Hepatocyte (in vitro differentiated cells): ENCODE measurements at regions not wholly inside any gene's neighbourhood (a gene's known extent, or its start where the extent isn't known, plus 50 kb on each side); places are given as distances from the start of the nearest gene placed in this dataset.

Experiments
- DNase-seq: peaks from one replicate; pipeline ENCODE4 v3.0.0-alpha.2; 2016; ENCODE audit warnings: low spot score
- H2AFZ ChIP-seq: fragments of 200-600 bp; sonication (generic); 2 replicates; pipeline ENCODE4 v1.6.0; 2016; ENCODE audit warnings: antibody characterized with exemption, mild to moderate bottlenecking
- H3K27ac ChIP-seq: fragments of 200-600 bp; sonication (generic); 2 replicates; pipeline ENCODE4 v1.5.1; 2016; ENCODE audit warnings: mild to moderate bottlenecking
- H3K27me3 ChIP-seq: fragments of 200-600 bp; sonication (generic); 2 replicates; pipeline ENCODE4 v1.6.1; 2016
- H3K36me3 ChIP-seq: fragments of 200-600 bp; sonication (generic); replicated peaks from 2 replicates; pipeline ENCODE4 v1.5.1; 2016; ENCODE audit warnings: low read depth; ENCODE audit not compliant: insufficient read depth
- H3K4me1 ChIP-seq: fragments of 200-600 bp; sonication (generic); 2 replicates; pipeline ENCODE4 v1.5.1; 2016; ENCODE audit warnings: mild to moderate bottlenecking, moderate library complexity; ENCODE audit not compliant: insufficient read depth
- H3K4me2 ChIP-seq: fragments of 200-600 bp; sonication (generic); 2 replicates; pipeline ENCODE4 v1.6.0; 2016
- H3K4me3 ChIP-seq: fragments of 200-600 bp; sonication (generic); 2 replicates; pipeline ENCODE4 v1.5.1; 2016; ENCODE audit warnings: mild to moderate bottlenecking
- H3K79me2 ChIP-seq: fragments of 200-600 bp; sonication (generic); 2 replicates; pipeline ENCODE4 v1.6.0; 2017; ENCODE audit warnings: mild to moderate bottlenecking
- H3K9me2 ChIP-seq: fragments of 200-600 bp; sonication (generic); replicated peaks from 2 replicates; pipeline ENCODE4 v1.6.0; 2017; ENCODE audit warnings: mild to moderate bottlenecking; ENCODE audit not compliant: insufficient read depth
- H3K9me3 ChIP-seq: fragments of 200-600 bp; sonication (generic); 2 replicates; pipeline ENCODE4 v1.5.1; 2016; ENCODE audit warnings: low read depth, mild to moderate bottlenecking
- H4K20me1 ChIP-seq: fragments of 200-600 bp; sonication (generic); 2 replicates; pipeline ENCODE4 v1.6.0; 2016; ENCODE audit warnings: mild to moderate bottlenecking; ENCODE audit not compliant: insufficient read depth, poor library complexity, severe bottlenecking
- EZH2 ChIP-seq: fragments of 200-600 bp; sonication (generic); IDR thresholded peaks from 2 replicates; pipeline ENCODE4 v1.6.1; 2016; ENCODE audit warnings: antibody characterized with exemption, mild to moderate bottlenecking, borderline replicate concordance
- EZH2phosphoT487 ChIP-seq: fragments of 200-600 bp; sonication (generic); IDR thresholded peaks from one replicate; pipeline ENCODE4 v1.6.1; 2018; ENCODE audit warnings: antibody characterized with exemption, mild to moderate bottlenecking, low read depth, moderate library complexity; ENCODE audit not compliant: unreplicated experiment, severe bottlenecking
- WGBS: methylation state at CpG from one replicate; pipeline ENCODE4 v1.1.6; 2016; ENCODE audit warnings: low lambda C conversion rate; ENCODE audit errors: missing lambda C conversion rate; 5-methylcytosine and 5-hydroxymethylcytosine counted together
- TF ChIP-seq, protein P1 (sequence below): fragments of 200-600 bp; sonication (generic); IDR thresholded peaks from 2 replicates; pipeline ENCODE4 v1.5.1; 2016; ENCODE audit warnings: antibody characterized with exemption, mild to moderate bottlenecking; ENCODE audit not compliant: poor library complexity

DNA sequence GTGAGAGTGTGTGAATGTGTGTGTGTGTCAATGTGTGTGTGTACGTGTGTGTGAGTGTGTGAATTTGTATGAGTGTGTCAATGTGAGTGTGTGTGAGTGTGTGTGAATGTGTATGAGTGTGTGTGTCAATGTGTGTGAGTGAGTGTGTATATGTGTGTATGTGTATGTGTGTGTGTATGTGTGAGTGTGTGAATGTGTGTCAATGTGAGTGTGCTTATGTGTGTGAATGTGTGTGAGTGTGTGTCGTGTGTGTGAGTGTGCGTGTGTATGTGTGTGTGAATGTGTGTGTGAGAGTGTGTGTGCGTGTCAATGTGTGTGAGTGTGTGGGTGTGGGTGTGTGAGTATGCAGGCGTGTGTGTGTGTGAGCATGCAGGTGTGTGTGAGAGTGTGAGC is 93.5 kb upstream of the ALDH1A3 start:
- Histone ChIP-seq H2AFZ (no peak overlapping the region), H3K9me3 (no peaks in the 10 kb centered on the region), H3K4me3 (no peak overlapping the region), H3K36me3 (no peaks in the 10 kb centered on the region), H3K27me3 (no peaks in the 10 kb centered on the region), H3K27ac (no peak overlapping the region), H4K20me1 (no peaks in the 10 kb centered on the region), H3K4me2 (no peak overlapping the region), H3K79me2 (no peaks in the 10 kb centered on the region), H3K4me1 (no peaks in the 10 kb centered on the region), H3K9me2 (no peaks in the 10 kb centered on the region)
- no peak for TF ChIP-seq EZH2phosphoT487
- TF ChIP-seq, protein P1, sequence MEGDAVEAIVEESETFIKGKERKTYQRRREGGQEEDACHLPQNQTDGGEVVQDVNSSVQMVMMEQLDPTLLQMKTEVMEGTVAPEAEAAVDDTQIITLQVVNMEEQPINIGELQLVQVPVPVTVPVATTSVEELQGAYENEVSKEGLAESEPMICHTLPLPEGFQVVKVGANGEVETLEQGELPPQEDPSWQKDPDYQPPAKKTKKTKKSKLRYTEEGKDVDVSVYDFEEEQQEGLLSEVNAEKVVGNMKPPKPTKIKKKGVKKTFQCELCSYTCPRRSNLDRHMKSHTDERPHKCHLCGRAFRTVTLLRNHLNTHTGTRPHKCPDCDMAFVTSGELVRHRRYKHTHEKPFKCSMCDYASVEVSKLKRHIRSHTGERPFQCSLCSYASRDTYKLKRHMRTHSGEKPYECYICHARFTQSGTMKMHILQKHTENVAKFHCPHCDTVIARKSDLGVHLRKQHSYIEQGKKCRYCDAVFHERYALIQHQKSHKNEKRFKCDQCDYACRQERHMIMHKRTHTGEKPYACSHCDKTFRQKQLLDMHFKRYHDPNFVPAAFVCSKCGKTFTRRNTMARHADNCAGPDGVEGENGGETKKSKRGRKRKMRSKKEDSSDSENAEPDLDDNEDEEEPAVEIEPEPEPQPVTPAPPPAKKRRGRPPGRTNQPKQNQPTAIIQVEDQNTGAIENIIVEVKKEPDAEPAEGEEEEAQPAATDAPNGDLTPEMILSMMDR, result no peak
- no peak for TF ChIP-seq EZH2
- WGBS, result 98% methylated on average over 3 of the region's 5 CpGs
- DNase-seq, result no peak

DNA sequence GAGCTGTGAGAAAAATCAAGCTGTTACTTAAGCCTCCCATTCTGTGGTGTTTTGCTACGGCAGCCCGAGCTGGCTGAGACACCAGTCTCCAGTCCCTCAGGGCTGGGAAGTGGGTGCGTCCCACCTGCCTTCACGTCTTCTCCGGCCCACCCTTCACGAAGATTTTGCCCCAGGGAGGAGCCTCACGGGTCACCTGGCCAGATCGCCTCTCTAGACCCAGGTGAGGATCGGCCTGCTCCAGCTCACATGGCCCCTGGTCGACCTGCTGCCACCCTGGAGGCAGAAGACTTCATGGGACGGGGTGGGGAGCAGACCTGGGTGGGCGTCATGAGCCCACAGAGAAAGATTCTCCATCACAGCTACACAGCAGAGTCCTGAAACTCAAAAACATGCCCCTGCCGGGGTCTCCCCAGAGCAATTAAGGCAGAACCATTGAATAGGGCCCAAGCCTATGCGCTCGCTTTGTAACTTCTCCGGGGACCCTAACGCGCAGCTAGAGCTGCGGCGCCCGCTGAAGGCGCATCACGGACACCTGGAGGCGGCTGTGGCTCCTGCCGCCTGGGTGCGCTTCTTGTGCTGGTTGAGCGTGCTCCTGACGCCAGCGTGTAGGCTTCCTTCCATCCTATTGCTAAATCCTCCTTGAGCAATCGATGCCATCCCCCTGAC is 92.6 kb upstream of the ALDH1A3 start:
- Histone ChIP-seq H3K4me2 (no peak overlapping the region), H3K27ac (no peak overlapping the region), H3K4me3 (no peak overlapping the region), H4K20me1 (no peaks in the 10 kb centered on the region), H3K9me2 (no peaks in the 10 kb centered on the region), H3K9me3 (no peaks in the 10 kb centered on the region), H3K27me3 (no peaks in the 10 kb centered on the region), H3K4me1 (no peaks in the 10 kb centered on the region), H2AFZ (no peak overlapping the region), H3K79me2 (no peaks in the 10 kb centered on the region), H3K36me3 (no peaks in the 10 kb centered on the region)
- 93% methylated on average over 27 of the region's 30 CpGs for WGBS
- no peak for DNase-seq
- TF ChIP-seq EZH2 (no peak), EZH2phosphoT487 (no peak)
- TF ChIP-seq, protein P1, result no peak

DNA sequence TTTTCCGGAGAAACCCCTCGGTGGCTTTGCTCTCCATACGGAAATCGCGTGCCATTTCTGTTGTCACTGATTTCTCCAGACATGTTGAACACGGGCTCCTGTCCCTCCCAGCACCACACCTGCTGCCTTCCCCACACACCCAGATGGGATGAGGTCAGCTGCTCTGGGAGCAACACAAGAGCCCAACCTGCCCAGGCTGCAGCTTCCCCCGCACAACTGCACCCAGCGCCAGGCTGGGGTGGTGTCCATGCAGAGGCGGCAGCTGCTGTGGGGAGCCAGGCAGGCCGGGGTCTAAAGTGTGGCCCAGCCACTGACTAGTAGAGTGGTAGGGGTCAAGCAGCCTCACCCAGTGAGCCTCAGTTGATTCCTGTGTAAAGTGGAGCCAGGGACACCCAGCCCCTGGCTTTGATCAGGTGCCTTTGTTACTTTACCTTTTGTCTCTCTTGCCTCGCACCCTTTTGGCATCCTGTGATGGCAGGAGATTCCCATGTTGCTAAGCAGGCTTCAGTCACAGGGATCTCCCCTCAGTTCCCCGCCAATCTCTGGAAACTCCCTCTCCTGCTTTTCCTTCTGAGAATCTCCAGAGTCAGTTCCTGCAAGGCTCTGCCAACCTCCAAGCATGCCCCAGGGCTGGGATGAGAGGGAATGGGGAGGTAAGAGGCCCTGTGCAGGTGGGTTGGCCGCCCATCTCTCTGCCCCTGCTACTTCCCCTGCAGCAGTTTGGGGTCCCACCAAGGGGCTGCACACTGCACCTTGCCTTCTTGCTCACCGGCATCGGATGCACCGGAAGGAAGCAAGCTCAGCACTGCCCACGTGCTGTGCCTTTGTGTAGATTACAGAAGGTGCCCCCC is 91.8 kb upstream of the ALDH1A3 start:
- no peaks in the 10 kb centered on the region for H3K27me3 ChIP-seq
- TF ChIP-seq, protein P1, result no peak
- no peak for TF ChIP-seq EZH2phosphoT487
- H3K36me3 ChIP-seq, result no peaks in the 10 kb centered on the region
- H3K4me2 ChIP-seq, result no peak overlapping the region
- WGBS, result 88% methylated on average over 17 of the region's 17 CpGs
- no peaks in the 10 kb centered on the region for H3K9me2 ChIP-seq
- H3K4me3 ChIP-seq, result no peak overlapping the region
- H3K4me1 ChIP-seq, result no peaks in the 10 kb centered on the region
- no peak overlapping the region for H2AFZ ChIP-seq
- H3K9me3 ChIP-seq, result no peaks in the 10 kb centered on the region
- H3K79me2 ChIP-seq, result no peaks in the 10 kb centered on the region
- H4K20me1 ChIP-seq, result no peaks in the 10 kb centered on the region
- no peak for DNase-seq
- H3K27ac ChIP-seq, result no peak overlapping the region
